Neural cell (in vitro differentiated cells): ENCODE measurements at regions not wholly inside any gene's neighbourhood (a gene's known extent, or its start where the extent isn't known, plus 50 kb on each side); places are given as distances from the start of the nearest gene placed in this dataset.

Source experiments
- H2AFZ ChIP-seq: fragments of 200-600, 300-800 bp; sonication (generic), shearing (Covaris generic); 2 replicates; pipeline ENCODE4 v1.6.0; 2014; ENCODE audit warnings: low read depth, mild to moderate bottlenecking, antibody characterized with exemption, low read length, moderate library complexity
- H3F3A ChIP-seq: fragments of 200-600 bp; shearing (Covaris generic); 2 replicates; pipeline ENCODE4 v1.6.1; 2016; ENCODE audit warnings: mild to moderate bottlenecking, moderate library complexity, mixed read lengths, antibody characterized with exemption, low read length; ENCODE audit not compliant: insufficient read depth, poor library complexity, severe bottlenecking
- H3K27ac ChIP-seq: fragments of 200-600, 300-800 bp; sonication (generic), shearing (Covaris generic); 2 replicates; pipeline ENCODE4 v1.5.1; 2014; ENCODE audit warnings: mild to moderate bottlenecking, low read length, moderate library complexity
- H3K27me3 ChIP-seq: fragments of 300-800, 200-600 bp; sonication (generic), shearing (Covaris generic); 2 replicates; pipeline ENCODE4 v1.6.0; 2014; ENCODE audit warnings: mild to moderate bottlenecking, low read depth, low read length, moderate library complexity; ENCODE audit not compliant: insufficient read depth
- H3K36me3 ChIP-seq: fragments of 300-800, 200-600 bp; sonication (generic), shearing (Covaris generic); 2 replicates; pipeline ENCODE4 v1.5.1; 2014; ENCODE audit warnings: mild to moderate bottlenecking, antibody characterized with exemption, low read length, moderate library complexity; ENCODE audit not compliant: insufficient read depth
- H3K4me2 ChIP-seq: fragments of 300-800, 200-600 bp; sonication (generic), shearing (Covaris generic); 2 replicates; pipeline ENCODE4 v1.6.0; 2014; ENCODE audit warnings: mild to moderate bottlenecking, low read length
- H3K4me3 ChIP-seq: fragments of 300-800, 200-600 bp; sonication (generic), shearing (Covaris generic); 2 replicates; pipeline ENCODE4 v1.5.1; 2014; ENCODE audit warnings: mild to moderate bottlenecking, low read length, moderate library complexity
- H3K79me2 ChIP-seq: fragments of 200-600 bp; shearing (Covaris generic); replicated peaks from 2 replicates; pipeline ENCODE4 v1.6.0; 2014; ENCODE audit warnings: mild to moderate bottlenecking, low read length, moderate library complexity; ENCODE audit not compliant: insufficient read depth
- H3K9ac ChIP-seq: fragments of 300-800, 200-600 bp; sonication (generic), shearing (Covaris generic); 2 replicates; pipeline ENCODE4 v1.6.1; 2016; ENCODE audit warnings: mild to moderate bottlenecking, low read length, mixed read lengths
- H3K9me2 ChIP-seq: fragments of 200-600 bp; shearing (Covaris generic); 2 replicates; pipeline ENCODE4 v1.6.1; 2016; ENCODE audit warnings: mild to moderate bottlenecking, low read length, mixed read lengths; ENCODE audit not compliant: insufficient read depth
- H3K9me3 ChIP-seq: fragments of 200-600, 300-800 bp; sonication (generic), shearing (Covaris generic); 2 replicates; pipeline ENCODE4 v1.6.1; 2016; ENCODE audit warnings: mild to moderate bottlenecking, mixed run types, low read length, moderate library complexity, mixed read lengths
- H4K20me1 ChIP-seq: fragments of 200-600 bp; shearing (Covaris generic); 2 replicates; pipeline ENCODE4 v1.6.1; 2016; ENCODE audit warnings: mild to moderate bottlenecking, mixed run types; ENCODE audit not compliant: insufficient read depth
- CTCF ChIP-seq: fragments of 450-650 bp; IDR thresholded peaks from 2 replicates; pipeline ENCODE4 v1.5.1; 2014; ENCODE audit warnings: antibody characterized with exemption, mild to moderate bottlenecking, moderate library complexity; ENCODE audit not compliant: poor library complexity, severe bottlenecking
- EP300 ChIP-seq: fragments of 450-650 bp; conservative IDR thresholded peaks from 2 replicates; pipeline ENCODE4 v1.6.1; 2014; ENCODE audit warnings: antibody characterized with exemption, mild to moderate bottlenecking, moderate library complexity; ENCODE audit not compliant: poor library complexity, severe bottlenecking
- EZH2 ChIP-seq: fragments of 200-600, 300-800 bp; shearing (Covaris generic), sonication (generic); IDR thresholded peaks from 2 replicates; pipeline ENCODE4 v1.6.1; 2014; ENCODE audit warnings: antibody characterized with exemption, low read length, borderline replicate concordance, mild to moderate bottlenecking; ENCODE audit not compliant: insufficient read depth, poor library complexity, severe bottlenecking
- MXI1 ChIP-seq: fragments of 450-650 bp; conservative IDR thresholded peaks from 2 replicates; pipeline ENCODE4 v1.6.1; 2014; ENCODE audit warnings: antibody characterized with exemption, mild to moderate bottlenecking; ENCODE audit not compliant: poor library complexity, severe bottlenecking
- POLR2AphosphoS5 ChIP-seq: IDR thresholded peaks from 2 replicates; pipeline ENCODE4 v1.6.1; 2012
- RAD21 ChIP-seq: fragments of 450-650 bp; conservative IDR thresholded peaks from 2 replicates; pipeline ENCODE4 v1.6.1; 2014; ENCODE audit warnings: antibody characterized with exemption, mild to moderate bottlenecking, moderate library complexity
- REST ChIP-seq: IDR thresholded peaks from 2 replicates; pipeline ENCODE4 v1.6.1; 2012; ENCODE audit warnings: borderline replicate concordance
- SMC3 ChIP-seq: fragments of 450-650 bp; conservative IDR thresholded peaks from 2 replicates; pipeline ENCODE4 v1.6.1; 2014; ENCODE audit warnings: antibody characterized with exemption, mild to moderate bottlenecking, moderate library complexity; ENCODE audit not compliant: poor library complexity
- TAF1 ChIP-seq: IDR thresholded peaks from 2 replicates; pipeline ENCODE4 v1.6.1; 2012; ENCODE audit warnings: low read depth

- Histone ChIP-seq H3K9me3 (no peaks in the 10 kb centered on the region), H3F3A (no peaks in the 10 kb centered on the region), H3K4me3 (no peak overlapping the region), H3K4me2 (no peak overlapping the region), H3K9ac (no peak overlapping the region), H3K27me3 (no peaks in the 10 kb centered on the region), H2AFZ (no peak overlapping the region), H3K9me2 (no peaks in the 10 kb centered on the region), H3K27ac (no peak overlapping the region), H3K79me2 (no peaks in the 10 kb centered on the region), H4K20me1 (no peaks in the 10 kb centered on the region), H3K36me3 (no peaks in the 10 kb centered on the region)
- no peak for TF ChIP-seq CTCF
- TF ChIP-seq TAF1, result no peak
- no peak for TF ChIP-seq RAD21
- no peak for TF ChIP-seq EP300
- TF ChIP-seq MXI1, result no peak
- no peak for TF ChIP-seq EZH2
- TF ChIP-seq REST, result no peak
- no peak for TF ChIP-seq SMC3
- TF ChIP-seq POLR2AphosphoS5, result no peak
These were observed 207.2 kb downstream of the ZNF365 start for GRCh38 chr10:62581351-62581750.

GRCh38 chr10:62582101-62582705 lies 208.0 kb downstream of the ZNF365 start:
- H3K9ac ChIP-seq, result no peak overlapping the region
- H4K20me1 ChIP-seq, result no peaks in the 10 kb centered on the region
- H3K79me2 ChIP-seq, result no peaks in the 10 kb centered on the region
- no peaks in the 10 kb centered on the region for H3K27me3 ChIP-seq
- H3K36me3 ChIP-seq, result no peaks in the 10 kb centered on the region
- H3K27ac ChIP-seq, result no peak overlapping the region
- H3K9me3 ChIP-seq, result no peaks in the 10 kb centered on the region
- TF ChIP-seq SMC3 (no peak), EZH2 (no peak), TAF1 (no peak), REST (no peak), POLR2AphosphoS5 (no peak), MXI1 (no peak), CTCF (no peak), RAD21 (no peak), EP300 (no peak)
- no peak overlapping the region for H2AFZ ChIP-seq
- no peak overlapping the region for H3K4me3 ChIP-seq
- no peak overlapping the region for H3K4me2 ChIP-seq
- no peaks in the 10 kb centered on the region for H3K9me2 ChIP-seq
- no peaks in the 10 kb centered on the region for H3F3A ChIP-seq
